HG03354 (cell line): ENCODE measurements at regions not wholly inside any gene's neighbourhood (a gene's known extent, or its start where the extent isn't known, plus 50 kb on each side); places are given as distances from the start of the nearest gene placed in this dataset.

ENCODE experiments used
- ATAC-seq: cut with Tn5 transposase; IDR thresholded peaks from one replicate; pipeline ENCODE4 v1.9.1; 2021; ENCODE audit warnings: mild to moderate bottlenecking; ENCODE audit not compliant: unreplicated experiment, poor library complexity, severe bottlenecking

DNA sequence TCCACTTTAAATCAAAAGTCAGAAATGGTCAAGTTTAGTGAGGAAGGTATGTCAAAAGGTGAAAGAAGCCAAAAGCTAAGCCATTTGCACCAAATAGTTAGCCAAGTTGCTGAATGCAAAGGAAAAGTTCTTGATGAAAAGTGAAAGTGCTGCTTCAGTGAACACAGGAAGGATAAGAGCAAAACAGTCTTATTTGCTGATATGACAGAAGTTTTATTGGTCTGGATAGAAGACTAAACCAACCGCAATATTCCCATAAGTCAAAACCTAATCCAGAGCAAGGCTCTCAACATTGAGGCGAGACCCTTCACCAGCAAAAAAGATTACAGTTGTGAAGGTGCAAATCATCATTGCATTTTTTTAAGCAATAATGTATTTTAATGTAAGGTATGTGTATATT, 496.5 kb upstream of the LRATD1 start:
- ATAC-seq: no peak

- no peak for ATAC-seq
These were observed 494.9 kb upstream of the LRATD1 start for GRCh38 chr2:14137643-14138042.

- ATAC-seq: no peak
These were observed 492.4 kb upstream of the LRATD1 start for GRCh38 chr2:14140009-14140550.

GRCh38 chr2:14143435-14143834, 489.1 kb upstream of the LRATD1 start:
- ATAC-seq: no peak

- no peak for ATAC-seq
These were observed 484.3 kb upstream of the LRATD1 start for GRCh38 chr2:14148216-14148615.

- ATAC-seq: no peak
These were observed 474.7 kb upstream of the LRATD1 start for GRCh38 chr2:14157816-14158215.

- ATAC-seq: no peak
These were observed 452.2 kb upstream of the LRATD1 start for GRCh38 chr2:14180333-14180732.

GRCh38 chr2:14182227-14182946, 450.1 kb upstream of the LRATD1 start:
- no peak for ATAC-seq

DNA sequence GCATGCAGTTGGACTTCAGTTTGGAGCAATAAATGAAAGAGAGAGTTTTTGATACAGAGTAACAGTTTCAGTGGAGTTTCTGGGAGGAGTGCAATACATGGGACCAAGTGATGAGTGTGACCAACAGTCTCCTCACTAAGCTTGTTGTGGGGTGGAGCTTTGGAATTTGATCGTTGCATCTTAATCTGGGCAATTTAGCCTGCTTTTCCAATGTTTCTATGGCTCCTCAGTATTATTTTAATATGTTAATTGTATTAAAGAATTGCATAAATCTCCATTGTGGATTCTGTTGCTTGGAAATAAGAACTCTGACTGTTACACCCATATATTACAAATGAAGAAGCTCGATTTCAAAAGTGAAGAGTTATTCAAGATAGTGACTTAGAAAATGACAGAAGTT, 446.6 kb upstream of the LRATD1 start:
- ATAC-seq: no peak

DNA sequence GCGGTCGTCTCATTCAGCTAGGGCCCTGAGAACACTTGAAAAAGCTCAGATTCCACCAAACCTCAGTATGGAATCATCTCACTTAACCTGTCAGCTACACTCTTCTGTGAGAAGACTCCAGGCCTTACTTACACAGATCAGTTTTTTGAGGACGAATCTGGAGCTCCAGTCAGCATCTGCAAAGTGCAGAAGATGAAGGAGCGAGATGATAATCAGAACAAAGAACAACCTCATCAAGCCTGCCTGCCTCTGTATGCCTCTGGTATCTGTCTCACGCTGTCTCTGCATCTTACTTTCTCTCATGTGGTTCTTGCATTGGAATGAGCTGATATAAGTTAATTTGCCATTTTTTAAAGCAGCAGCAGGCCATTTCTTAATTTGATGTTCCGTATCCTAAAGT, 444.1 kb upstream of the LRATD1 start:
- no peak for ATAC-seq

- no peak for ATAC-seq
These were observed 442.6 kb upstream of the LRATD1 start for GRCh38 chr2:14189929-14190328.

DNA sequence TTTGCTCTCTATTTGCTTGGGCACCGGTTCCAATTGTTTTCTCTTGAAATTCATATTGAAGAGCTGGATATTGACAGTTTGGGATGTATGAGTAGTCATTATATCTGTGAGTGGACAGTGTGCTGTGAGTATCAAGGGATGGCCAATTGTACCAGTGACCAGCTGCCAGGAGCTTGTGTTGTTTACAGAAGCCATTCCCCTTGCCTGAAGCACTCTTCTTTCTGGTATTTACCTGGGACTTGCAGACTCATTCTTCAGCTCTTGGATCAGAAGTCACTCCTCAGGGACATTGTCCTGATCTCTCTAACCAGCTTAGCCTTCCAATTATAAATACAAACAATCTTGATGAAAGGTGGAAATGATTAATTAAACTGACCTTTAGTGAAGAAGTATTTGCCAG, 438.3 kb upstream of the LRATD1 start:
- no peak for ATAC-seq

GRCh38 chr2:14197293-14197692, 435.2 kb upstream of the LRATD1 start:
- ATAC-seq: no peak

DNA sequence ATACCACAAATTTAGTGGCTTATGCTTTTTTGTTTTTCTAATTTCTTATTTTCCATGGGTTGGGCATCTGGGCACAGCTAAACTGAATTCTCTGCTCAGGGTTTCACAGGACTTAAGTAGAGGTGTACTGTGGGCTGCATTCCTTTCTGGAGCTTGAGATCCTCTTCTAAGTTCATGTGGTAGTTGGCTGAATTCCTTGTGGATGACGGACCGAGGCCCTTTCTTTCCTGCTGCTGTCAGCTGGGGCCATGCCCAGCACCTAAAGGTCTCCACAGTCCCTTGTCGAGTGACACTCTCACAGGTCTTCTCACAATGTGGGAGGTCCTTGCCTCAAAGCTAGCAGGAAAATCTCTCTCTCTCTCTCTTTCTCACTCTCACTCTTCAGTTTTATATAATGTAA, 433.5 kb upstream of the LRATD1 start:
- no peak for ATAC-seq

DNA sequence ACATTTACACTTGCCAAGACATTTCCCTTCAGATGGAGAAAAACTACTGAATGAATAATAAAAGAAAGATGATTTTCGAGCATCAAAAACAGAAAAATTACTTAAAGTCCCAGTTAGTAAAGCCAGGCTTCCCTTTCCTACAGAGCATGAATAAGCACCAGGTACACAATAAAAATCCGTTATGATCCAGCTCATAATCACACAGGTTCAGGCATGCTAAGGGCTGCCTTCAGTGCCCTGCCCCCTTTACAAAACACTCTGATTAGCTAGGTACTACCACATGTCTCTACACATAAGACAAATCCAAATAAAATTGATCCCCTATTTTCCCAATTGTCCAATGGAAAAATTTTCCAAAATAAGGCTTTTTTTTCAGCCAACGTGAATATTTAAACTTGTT, 413.2 kb upstream of the LRATD1 start:
- no peak for ATAC-seq

DNA sequence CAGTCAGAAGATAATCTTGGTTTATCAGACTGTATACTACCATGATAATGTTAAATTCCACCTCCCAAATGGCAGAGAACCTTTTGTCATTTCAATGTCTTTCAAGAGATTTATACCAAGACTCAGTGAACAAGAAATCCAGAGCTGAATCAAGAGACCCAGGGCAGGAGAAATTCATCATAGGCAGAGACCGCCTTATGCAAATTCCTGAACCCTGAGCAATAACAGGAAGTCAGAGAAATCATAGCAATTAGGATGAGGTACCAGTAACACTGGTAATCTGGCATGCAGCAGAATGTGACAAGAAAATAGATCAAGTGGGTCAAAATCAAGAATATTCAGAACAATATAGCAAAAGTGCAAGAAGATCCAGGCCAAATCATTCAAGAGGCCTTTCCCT, 412.4 kb upstream of the LRATD1 start:
- ATAC-seq: no peak

DNA sequence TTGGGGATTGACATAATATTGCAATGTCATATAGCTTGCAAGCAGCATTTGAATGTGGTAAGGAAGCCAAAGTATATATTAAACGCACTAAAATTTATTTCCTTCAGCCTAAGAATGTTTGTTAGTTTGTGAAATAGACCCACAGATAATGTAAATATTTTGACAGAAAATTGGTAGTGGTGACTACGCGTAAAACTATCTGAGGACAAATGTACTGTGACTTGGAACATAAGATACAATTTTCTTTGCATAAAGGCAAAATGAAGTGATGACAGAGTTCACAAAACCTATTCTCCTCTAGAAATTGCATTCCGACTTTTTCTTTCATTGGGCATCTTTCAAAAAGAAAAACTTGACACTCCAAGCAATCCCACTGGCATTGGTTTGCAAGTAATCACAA, 411.1 kb upstream of the LRATD1 start:
- ATAC-seq: no peak

DNA sequence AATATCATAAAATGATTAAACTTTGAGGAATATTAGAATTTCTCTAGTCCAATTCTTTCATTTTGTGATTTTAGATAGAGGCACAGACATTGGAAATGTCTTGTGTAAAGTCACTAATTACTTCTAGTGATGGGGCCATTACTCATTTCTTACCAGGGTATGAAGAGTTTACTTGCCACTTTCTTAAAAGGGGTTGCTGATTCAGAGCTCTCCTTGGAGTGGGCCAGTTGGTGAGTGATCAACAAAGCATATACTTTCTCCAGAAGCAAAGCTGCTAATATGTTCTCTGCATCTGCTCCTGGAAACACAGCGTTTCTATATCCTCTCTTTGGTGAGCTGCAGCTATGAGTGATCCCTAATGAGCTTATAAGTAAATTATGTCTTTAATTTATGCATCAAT, 408.9 kb upstream of the LRATD1 start:
- no peak for ATAC-seq

DNA sequence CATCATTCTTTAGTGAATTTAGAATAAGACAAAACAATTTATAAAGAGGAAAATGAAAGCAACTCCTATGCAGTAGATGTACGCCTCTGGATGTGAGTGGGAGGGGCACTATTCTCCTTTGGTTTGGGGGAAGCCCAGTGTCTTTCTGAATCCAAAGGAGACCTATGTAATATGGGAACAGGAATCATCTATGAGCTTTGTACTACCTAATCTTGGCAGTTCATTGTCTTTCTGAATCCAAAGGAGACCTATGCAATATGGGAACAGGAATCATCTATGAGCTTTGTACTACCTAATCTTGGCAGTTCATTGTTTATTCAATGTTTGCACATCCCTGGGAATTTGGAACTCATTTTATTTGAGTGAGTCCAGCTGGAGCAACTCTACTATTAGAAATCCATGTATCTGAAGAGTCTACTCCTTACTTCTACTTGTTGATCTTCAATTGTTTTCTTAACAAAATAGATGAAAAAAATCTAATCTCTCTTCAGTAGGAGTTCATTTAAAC, 401.1 kb upstream of the LRATD1 start:
- ATAC-seq: no peak

GRCh38 chr2:14232217-14232616, 400.3 kb upstream of the LRATD1 start:
- no peak for ATAC-seq

GRCh38 chr2:14234911-14235310, 397.6 kb upstream of the LRATD1 start:
- no peak for ATAC-seq

GRCh38 chr2:14235667-14236066, 396.9 kb upstream of the LRATD1 start:
- ATAC-seq: no peak
